C4-2B (cell line): ENCODE measurements at regions not wholly inside any gene's neighbourhood (a gene's known extent, or its start where the extent isn't known, plus 50 kb on each side); places are given as distances from the start of the nearest gene placed in this dataset.

ENCODE experiments used
- ZFX ChIP-seq: fragments of 450-650 bp; IDR thresholded peaks from 2 replicates; pipeline ENCODE4 v1.6.1; 2017
- TF ChIP-seq, protein P1 (sequence below): fragments of 450-650 bp; conservative IDR thresholded peaks from 2 replicates; pipeline ENCODE4 v1.5.1; 2017; ENCODE audit warnings: mild to moderate bottlenecking

- TF ChIP-seq, protein P1, sequence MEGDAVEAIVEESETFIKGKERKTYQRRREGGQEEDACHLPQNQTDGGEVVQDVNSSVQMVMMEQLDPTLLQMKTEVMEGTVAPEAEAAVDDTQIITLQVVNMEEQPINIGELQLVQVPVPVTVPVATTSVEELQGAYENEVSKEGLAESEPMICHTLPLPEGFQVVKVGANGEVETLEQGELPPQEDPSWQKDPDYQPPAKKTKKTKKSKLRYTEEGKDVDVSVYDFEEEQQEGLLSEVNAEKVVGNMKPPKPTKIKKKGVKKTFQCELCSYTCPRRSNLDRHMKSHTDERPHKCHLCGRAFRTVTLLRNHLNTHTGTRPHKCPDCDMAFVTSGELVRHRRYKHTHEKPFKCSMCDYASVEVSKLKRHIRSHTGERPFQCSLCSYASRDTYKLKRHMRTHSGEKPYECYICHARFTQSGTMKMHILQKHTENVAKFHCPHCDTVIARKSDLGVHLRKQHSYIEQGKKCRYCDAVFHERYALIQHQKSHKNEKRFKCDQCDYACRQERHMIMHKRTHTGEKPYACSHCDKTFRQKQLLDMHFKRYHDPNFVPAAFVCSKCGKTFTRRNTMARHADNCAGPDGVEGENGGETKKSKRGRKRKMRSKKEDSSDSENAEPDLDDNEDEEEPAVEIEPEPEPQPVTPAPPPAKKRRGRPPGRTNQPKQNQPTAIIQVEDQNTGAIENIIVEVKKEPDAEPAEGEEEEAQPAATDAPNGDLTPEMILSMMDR: no peak
- no peak for TF ChIP-seq ZFX
These were observed 874.4 kb downstream of the SUCLG1 start for GRCh38 chr2:83584672-83585071.
